Inferior parietal cortex (tissue), 1 donor: ENCODE measurements at regions not wholly inside any gene's neighbourhood (a gene's known extent, or its start where the extent isn't known, plus 50 kb on each side); places are given as distances from the start of the nearest gene placed in this dataset.
"Not testable (repeated sequence)": the region's sequence is repeated elsewhere in the genome, so short reads cannot be mapped to it uniquely, and the experiment has no call there.

Source experiments
- DNase-seq: peaks from one replicate; pipeline ENCODE4 v3.0.0-alpha.2; 2016; ENCODE audit errors: extremely low spot score

GRCh38 chrX:15116900-15117299, 153.0 kb downstream of the ASB9 start:
- no peak for DNase-seq

- no peak for DNase-seq
These were observed 154.9 kb downstream of the ASB9 start for GRCh38 chrX:15114743-15115566.

GRCh38 chrX:15107367-15107988, 162.4 kb downstream of the ASB9 start:
- no peak for DNase-seq

GRCh38 chrX:15098505-15098904, 171.4 kb downstream of the ASB9 start:
- no peak for DNase-seq

GRCh38 chrX:15087747-15088146, 182.1 kb downstream of the ASB9 start:
- DNase-seq = no peak

GRCh38 chrX:15073313-15073712, 196.6 kb downstream of the ASB9 start:
- no peak for DNase-seq

GRCh38 chrX:15072880-15073279, 197.0 kb downstream of the ASB9 start:
- no peak for DNase-seq

GRCh38 chrX:15072259-15072658, 197.6 kb downstream of the ASB9 start:
- DNase-seq = no peak

- DNase-seq = no peak
These were observed 186.3 kb downstream of the MOSPD2 start for GRCh38 chrX:15059474-15059873.

- no peak for DNase-seq
These were observed 182.8 kb downstream of the MOSPD2 start for GRCh38 chrX:15056044-15056443.

GRCh38 chrX:15055146-15055930, 182.1 kb downstream of the MOSPD2 start:
- DNase-seq = no peak

GRCh38 chrX:15050395-15050794, 177.2 kb downstream of the MOSPD2 start:
- no peak for DNase-seq

- no peak for DNase-seq
These were observed 170.3 kb downstream of the MOSPD2 start for GRCh38 chrX:15043538-15043937.

GRCh38 chrX:15033917-15034316, 160.7 kb downstream of the MOSPD2 start:
- no peak for DNase-seq

GRCh38 chrX:15017491-15017890, 144.3 kb downstream of the MOSPD2 start:
- DNase-seq = no peak

- DNase-seq = no peak
These were observed 142.8 kb downstream of the MOSPD2 start for GRCh38 chrX:15016051-15016450.

- DNase-seq = peak; percentile 4
These were observed 141.1 kb downstream of the MOSPD2 start for GRCh38 chrX:15014281-15014680.

GRCh38 chrX:15013461-15013860, 140.2 kb downstream of the MOSPD2 start:
- no peak for DNase-seq

- peak; percentile 2 for DNase-seq
These were observed 124.0 kb downstream of the MOSPD2 start for GRCh38 chrX:14997271-14997670.

GRCh38 chrX:14984425-14984824, 111.2 kb downstream of the MOSPD2 start:
- not testable (repeated sequence) for DNase-seq
